ENCODE measurements at regions not wholly inside any gene's neighbourhood (a gene's known extent, or its start where the extent isn't known, plus 50 kb on each side); places are given as distances from the start of the nearest gene placed in this dataset.

DNA sequence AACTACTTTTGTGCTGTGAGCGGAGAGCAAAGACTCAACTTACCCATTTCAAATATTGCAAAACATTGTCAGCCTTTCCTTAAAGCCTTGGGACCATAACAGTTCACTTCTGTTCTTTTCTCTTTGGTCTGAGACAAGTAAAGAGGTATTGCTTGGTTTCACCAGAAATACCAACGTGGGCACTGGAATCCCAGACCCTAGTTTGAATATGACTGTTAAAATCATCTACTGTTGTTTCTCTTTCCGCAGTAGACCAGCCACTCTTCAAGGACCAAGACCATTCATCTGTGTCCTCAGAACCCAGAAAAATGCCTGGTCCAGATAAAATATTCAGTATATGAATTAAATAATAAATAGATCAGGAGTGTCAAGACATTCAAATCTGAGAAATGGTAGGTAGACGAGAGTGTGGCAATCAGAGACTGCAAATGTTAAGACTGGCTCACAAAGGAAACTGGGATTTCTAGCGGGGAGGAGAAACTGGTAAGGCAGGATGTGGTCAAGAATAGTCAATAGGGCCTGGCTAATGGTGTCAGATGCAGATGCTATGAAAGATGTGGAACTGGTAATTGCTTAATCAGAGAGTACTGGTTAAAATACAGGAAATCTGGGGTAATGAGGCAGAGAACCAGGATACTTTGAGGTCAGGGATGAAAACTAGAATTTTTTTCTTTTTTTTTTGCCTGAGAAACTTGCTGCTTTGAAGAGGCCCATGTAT, 82.1 kb upstream of the IL33 start:
- TF ChIP-seq POLR2AphosphoS5 (IDR thresholded peaks at IDR 0.05), result no peak
- TF ChIP-seq POLR2A (IDR thresholded peaks at IDR 0.05; ENCODE audit: low read depth), result no peak
- no peak for TF ChIP-seq CTCF (IDR thresholded peaks at IDR 0.05)
- no peak for TF ChIP-seq EP300 (IDR thresholded peaks at IDR 0.05)
- Histone ChIP-seq H3K27ac (replicated peaks in 1 of 4) (no peak overlapping the region), H3K4me1 (no peaks in the 10 kb centered on the region), H3K9me3 (no peaks in the 10 kb centered on the region), H3K36me3 (no peaks in the 10 kb centered on the region), H3K4me3 (no peak overlapping the region), H3K27me3 (no peaks in the 10 kb centered on the region)
- intact Hi-C loops (cut with DNase I), result no loop called here
- WGBS, result 75% methylated on average over 5 of the region's 5 CpGs
- no peak for DNase-seq (ENCODE audit: extremely low spot score)

DNA sequence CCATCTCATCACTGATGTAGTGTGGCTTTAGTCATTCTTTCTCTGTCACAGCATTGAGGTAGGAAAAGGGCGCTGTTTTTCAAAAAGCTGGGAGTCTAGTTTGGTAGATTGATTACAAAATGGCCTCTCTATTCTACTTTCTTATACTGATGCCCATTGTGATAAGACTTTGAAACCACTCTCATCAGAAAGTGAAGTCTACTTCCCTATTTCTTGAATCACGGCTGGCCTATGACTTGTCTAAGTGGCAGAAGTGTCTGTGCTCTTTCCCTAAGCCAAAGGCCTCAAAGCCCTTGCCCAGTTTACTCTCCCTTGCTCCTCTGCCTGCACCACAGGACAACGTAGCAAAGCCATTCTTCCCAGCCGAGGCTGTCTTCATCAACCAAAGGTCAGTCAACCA, 83.0 kb upstream of the IL33 start:
- Histone ChIP-seq H3K27ac (replicated peaks in 1 of 4) (no peak overlapping the region), H3K9me3 (no peaks in the 10 kb centered on the region), H3K36me3 (no peaks in the 10 kb centered on the region), H3K27me3 (no peaks in the 10 kb centered on the region), H3K4me3 (no peak overlapping the region), H3K4me1 (no peaks in the 10 kb centered on the region)
- WGBS, result 68% methylated on average over 4 of the region's 4 CpGs
- TF ChIP-seq POLR2A (IDR thresholded peaks at IDR 0.05; ENCODE audit: low read depth), result no peak
- TF ChIP-seq EP300 (IDR thresholded peaks at IDR 0.05), result no peak
- TF ChIP-seq CTCF (IDR thresholded peaks at IDR 0.05), result no peak
- TF ChIP-seq POLR2AphosphoS5 (IDR thresholded peaks at IDR 0.05), result no peak
- no peak for DNase-seq (ENCODE audit: extremely low spot score)
- intact Hi-C loops (cut with DNase I), result no loop called here

- Histone ChIP-seq H3K4me3 (no peak overlapping the region), H3K27me3 (no peaks in the 10 kb centered on the region), H3K9me3 (no peaks in the 10 kb centered on the region), H3K27ac (replicated peaks in 1 of 4) (no peak overlapping the region), H3K36me3 (no peaks in the 10 kb centered on the region), H3K4me1 (no peaks in the 10 kb centered on the region)
- no peak for DNase-seq (ENCODE audit: extremely low spot score)
- intact Hi-C loops (cut with DNase I), result no loop called here
- TF ChIP-seq EP300 (IDR thresholded peaks at IDR 0.05), result no peak
- no peak for TF ChIP-seq POLR2A (IDR thresholded peaks at IDR 0.05; ENCODE audit: low read depth)
- no peak for TF ChIP-seq CTCF (IDR thresholded peaks at IDR 0.05)
- no peak for TF ChIP-seq POLR2AphosphoS5 (IDR thresholded peaks at IDR 0.05)
- WGBS, result 82% methylated on average over 2 of the region's 2 CpGs
Measured at GRCh38 chr9:6128030-6128429, 87.6 kb upstream of the IL33 start.

GRCh38 chr9:6126377-6126776, 89.2 kb upstream of the IL33 start:
- intact Hi-C loops (cut with DNase I), result no loop called here
- H3K27me3 ChIP-seq, result no peaks in the 10 kb centered on the region
- no peak overlapping the region for H3K4me3 ChIP-seq
- H3K27ac ChIP-seq (replicated peaks in 1 of 4), result no peak overlapping the region
- 96% methylated on average over 3 of the region's 3 CpGs for WGBS
- H3K9me3 ChIP-seq, result no peaks in the 10 kb centered on the region
- H3K36me3 ChIP-seq, result no peaks in the 10 kb centered on the region
- DNase-seq (ENCODE audit: extremely low spot score), result no peak
- H3K4me1 ChIP-seq, result no peaks in the 10 kb centered on the region
- TF ChIP-seq EP300 (IDR thresholded peaks at IDR 0.05) (no peak), CTCF (IDR thresholded peaks at IDR 0.05) (no peak), POLR2A (IDR thresholded peaks at IDR 0.05; ENCODE audit: low read depth) (no peak)

GRCh38 chr9:6123416-6123815, 92.2 kb upstream of the IL33 start:
- H3K27ac ChIP-seq (replicated peaks in 1 of 4), result no peak overlapping the region
- no peaks in the 10 kb centered on the region for H3K4me1 ChIP-seq
- no peaks in the 10 kb centered on the region for H3K27me3 ChIP-seq
- no peaks in the 10 kb centered on the region for H3K36me3 ChIP-seq
- no peak for DNase-seq (ENCODE audit: extremely low spot score)
- 32% methylated on average over 3 of the region's 3 CpGs for WGBS
- no peaks in the 10 kb centered on the region for H3K9me3 ChIP-seq
- TF ChIP-seq EP300 (IDR thresholded peaks at IDR 0.05), result no peak
- TF ChIP-seq POLR2AphosphoS5 (IDR thresholded peaks at IDR 0.05), result no peak
- no peak for TF ChIP-seq CTCF (IDR thresholded peaks at IDR 0.05)
- TF ChIP-seq POLR2A (IDR thresholded peaks at IDR 0.05; ENCODE audit: low read depth), result no peak
- H3K4me3 ChIP-seq, result no peak overlapping the region
- intact Hi-C loops (cut with DNase I), result no loop called here
